ENCODE measurements at regions not wholly inside any gene's neighbourhood (a gene's known extent, or its start where the extent isn't known, plus 50 kb on each side); places are given as distances from the start of the nearest gene placed in this dataset.

DNA sequence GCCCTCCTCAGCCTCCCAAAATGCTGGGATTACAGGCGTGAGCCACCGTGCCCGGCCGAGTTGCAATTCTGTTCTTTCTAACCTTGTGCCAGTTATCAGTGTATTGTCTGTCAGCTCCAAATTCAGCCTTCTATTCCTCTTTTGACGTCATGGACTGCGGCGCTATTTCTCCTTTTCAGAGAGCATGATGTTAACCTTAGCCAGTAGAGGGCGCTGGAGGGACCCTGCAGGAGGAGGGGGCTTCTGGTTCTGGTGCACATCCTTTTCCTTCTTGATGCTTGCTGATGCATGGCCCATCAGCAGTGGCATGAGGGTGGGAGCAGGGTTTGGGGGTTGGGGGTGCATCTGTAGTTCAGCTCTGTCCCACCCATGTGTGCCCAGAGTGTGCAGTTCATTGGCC, 179.3 kb upstream of the RMST start:
- TF ChIP-seq, protein P1, sequence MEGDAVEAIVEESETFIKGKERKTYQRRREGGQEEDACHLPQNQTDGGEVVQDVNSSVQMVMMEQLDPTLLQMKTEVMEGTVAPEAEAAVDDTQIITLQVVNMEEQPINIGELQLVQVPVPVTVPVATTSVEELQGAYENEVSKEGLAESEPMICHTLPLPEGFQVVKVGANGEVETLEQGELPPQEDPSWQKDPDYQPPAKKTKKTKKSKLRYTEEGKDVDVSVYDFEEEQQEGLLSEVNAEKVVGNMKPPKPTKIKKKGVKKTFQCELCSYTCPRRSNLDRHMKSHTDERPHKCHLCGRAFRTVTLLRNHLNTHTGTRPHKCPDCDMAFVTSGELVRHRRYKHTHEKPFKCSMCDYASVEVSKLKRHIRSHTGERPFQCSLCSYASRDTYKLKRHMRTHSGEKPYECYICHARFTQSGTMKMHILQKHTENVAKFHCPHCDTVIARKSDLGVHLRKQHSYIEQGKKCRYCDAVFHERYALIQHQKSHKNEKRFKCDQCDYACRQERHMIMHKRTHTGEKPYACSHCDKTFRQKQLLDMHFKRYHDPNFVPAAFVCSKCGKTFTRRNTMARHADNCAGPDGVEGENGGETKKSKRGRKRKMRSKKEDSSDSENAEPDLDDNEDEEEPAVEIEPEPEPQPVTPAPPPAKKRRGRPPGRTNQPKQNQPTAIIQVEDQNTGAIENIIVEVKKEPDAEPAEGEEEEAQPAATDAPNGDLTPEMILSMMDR (IDR thresholded peaks at IDR 0.05): no peak
- no peak for TF ChIP-seq POLR2A (IDR thresholded peaks at IDR 0.05)

Data from body of pancreas (tissue), 4 donors.